ENCODE measurements at regions not wholly inside any gene's neighbourhood (a gene's known extent, or its start where the extent isn't known, plus 50 kb on each side); places are given as distances from the start of the nearest gene placed in this dataset.

- peak; percentile 23 for DNase-seq
Measured at GRCh38 chr2:2703172-2703571, 372.1 kb upstream of the MYT1L start.

GRCh38 chr2:2702385-2702784 is 371.3 kb upstream of the MYT1L start:
- no peak for DNase-seq

DNA sequence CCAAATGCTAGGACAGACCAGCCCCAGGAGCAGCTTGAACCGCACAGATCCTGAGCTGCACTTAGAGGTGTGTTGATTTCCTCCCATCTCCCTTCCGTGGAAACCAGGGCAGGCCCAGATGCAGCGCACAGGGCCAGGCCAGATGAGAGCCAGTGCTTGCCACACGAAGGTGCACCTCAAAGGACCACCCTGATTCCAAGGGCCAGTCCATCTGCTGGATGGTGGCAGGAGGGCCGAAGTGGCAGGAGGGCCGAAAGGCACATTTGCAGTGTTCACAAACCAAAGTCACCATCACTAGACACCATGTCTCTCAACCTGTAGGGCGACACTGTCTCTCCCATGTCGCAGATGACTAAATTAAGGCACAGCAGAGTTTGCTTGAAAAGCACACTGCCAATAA is 370.7 kb upstream of the MYT1L start:
- DNase-seq: no peak

GRCh38 chr2:2701176-2701781 is 370.2 kb upstream of the MYT1L start:
- no peak for DNase-seq

GRCh38 chr2:2699121-2699505 is 368.0 kb upstream of the MYT1L start:
- DNase-seq: no peak

- DNase-seq: peak; percentile 82
Measured at GRCh38 chr2:2698182-2699120, 367.4 kb upstream of the MYT1L start.

- no peak for DNase-seq
Measured at GRCh38 chr2:2696733-2697455, 365.8 kb upstream of the MYT1L start.

- no peak for DNase-seq
Measured at GRCh38 chr2:2696325-2696724, 365.2 kb upstream of the MYT1L start.

GRCh38 chr2:2694746-2695145 is 363.7 kb upstream of the MYT1L start:
- no peak for DNase-seq

GRCh38 chr2:2692599-2693389 is 361.7 kb upstream of the MYT1L start:
- no peak for DNase-seq

- DNase-seq: no peak
Measured at GRCh38 chr2:2691419-2691818, 360.3 kb upstream of the MYT1L start.

GRCh38 chr2:2690985-2691384 is 359.9 kb upstream of the MYT1L start:
- DNase-seq: no peak

- no peak for DNase-seq
Measured at GRCh38 chr2:2689306-2689705, 358.2 kb upstream of the MYT1L start.

DNA sequence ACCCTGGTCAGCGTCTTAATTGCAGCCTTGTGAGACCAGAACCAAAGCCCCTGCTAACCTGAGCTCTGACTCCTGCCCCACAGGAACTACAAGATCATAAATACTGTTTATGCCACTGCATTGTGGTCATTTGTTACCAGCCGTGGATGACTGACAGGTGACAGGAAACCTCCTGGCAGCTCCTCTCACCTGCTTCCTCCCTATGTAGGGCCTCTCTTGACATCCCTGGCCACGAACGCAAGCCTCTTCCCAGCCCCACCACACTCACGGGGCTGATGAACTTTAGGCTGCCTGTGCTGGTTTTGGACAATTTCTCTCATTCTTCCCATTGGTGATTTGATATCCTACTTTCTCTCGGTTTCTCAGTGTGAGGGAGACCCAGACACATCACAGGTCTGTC is 357.2 kb upstream of the MYT1L start:
- no peak for DNase-seq

DNA sequence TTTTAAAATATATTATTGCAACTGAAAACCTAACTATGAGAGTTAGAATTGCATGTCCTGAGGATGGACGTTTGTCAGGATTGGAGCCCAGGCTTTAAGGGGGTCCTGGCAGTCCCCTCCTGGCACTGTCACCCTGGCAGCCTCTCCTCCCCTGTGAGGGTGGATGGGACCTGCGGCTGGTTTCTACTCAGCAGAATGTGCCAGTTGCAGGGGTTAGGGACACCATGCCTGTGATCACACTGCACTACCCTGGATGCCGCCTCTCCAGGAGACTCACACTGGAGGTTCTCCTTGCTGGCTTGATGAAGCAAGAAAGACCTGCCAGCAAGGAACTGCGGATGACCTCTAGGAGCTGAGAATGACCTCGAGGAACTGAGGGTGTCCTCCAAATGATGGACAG is 356.7 kb upstream of the MYT1L start:
- DNase-seq: no peak

DNA sequence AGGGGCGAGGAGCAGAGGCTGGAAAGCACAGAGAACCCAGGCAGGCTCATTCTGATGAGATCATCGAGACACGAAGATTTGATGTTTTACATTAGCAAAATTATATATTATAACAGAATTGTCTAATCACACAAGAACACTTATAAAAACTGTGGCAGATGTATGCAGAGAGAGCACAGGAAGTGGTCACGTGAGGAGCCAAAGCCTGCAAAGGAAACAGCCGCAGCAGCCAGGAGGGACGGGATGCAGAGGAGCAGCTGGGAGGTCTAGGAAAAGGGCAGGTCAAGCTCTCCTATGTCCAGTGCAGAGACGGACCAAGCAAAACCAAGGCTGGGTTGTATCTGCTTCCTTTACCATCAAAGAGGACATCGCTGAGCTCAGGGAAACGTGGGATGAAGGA is 355.1 kb upstream of the MYT1L start:
- no peak for DNase-seq

- DNase-seq: peak; percentile 17
Measured at GRCh38 chr2:2683606-2684224, 352.6 kb upstream of the MYT1L start.

DNA sequence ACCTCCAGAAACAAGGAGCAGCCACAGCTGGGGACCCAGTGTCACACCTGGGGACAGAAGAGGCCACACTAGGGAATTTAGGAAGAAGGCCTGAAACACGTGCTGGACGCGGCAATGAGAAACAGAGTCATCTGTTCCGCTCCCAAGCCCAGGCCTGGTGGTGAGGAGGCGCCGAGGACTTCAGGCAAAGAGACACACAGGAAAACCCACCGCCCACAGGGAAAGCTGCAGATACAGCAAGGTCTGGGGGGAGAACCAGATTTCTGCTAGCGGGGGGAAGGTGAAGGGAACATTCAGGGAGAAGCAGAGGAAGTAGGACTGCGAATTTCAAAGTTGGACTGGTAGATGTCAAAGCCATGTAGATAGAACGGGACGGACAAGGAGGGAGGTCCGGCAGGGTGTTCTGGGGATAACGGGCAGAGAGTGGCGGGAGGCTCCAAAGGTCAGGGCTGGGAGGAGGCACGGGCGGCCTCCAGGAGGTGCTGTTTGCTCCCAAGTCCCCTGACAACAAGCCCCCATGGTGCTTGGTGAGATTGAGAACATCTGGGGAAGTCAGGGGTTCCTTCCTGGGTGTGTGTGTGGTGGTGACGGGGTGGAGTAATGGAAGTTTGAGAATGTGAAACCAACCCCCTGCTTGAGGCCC is 351.7 kb upstream of the MYT1L start:
- no peak for DNase-seq

GRCh38 chr2:2681711-2682251 is 350.7 kb upstream of the MYT1L start:
- no peak for DNase-seq

- DNase-seq: no peak
Measured at GRCh38 chr2:2681085-2681484, 350.0 kb upstream of the MYT1L start.

GRCh38 chr2:2674831-2675230 is 343.8 kb upstream of the MYT1L start:
- no peak for DNase-seq

GRCh38 chr2:2673406-2673805 is 342.3 kb upstream of the MYT1L start:
- DNase-seq: no peak

Measured in NCI-H1694 treated with DMSO at 0.1 percent for 48 hours (cell line).